Endothelial cell of umbilical vein (primary cell): ENCODE measurements at regions not wholly inside any gene's neighbourhood (a gene's known extent, or its start where the extent isn't known, plus 50 kb on each side); places are given as distances from the start of the nearest gene placed in this dataset.

ENCODE experiments used
- BruUV-seq: library from RNA; stranded (reverse); fragments of 400-500 nt; replicated peaks from 2 replicates; lab custom pipeline; 2021; lab: Mats Ljungman, UMichigan
- CTCF ChIA-PET: fragments of 300-600, 350-600 bp; sonication (Branson Sonifier 250); formaldehyde crosslinking; loops from one replicate; lab custom pipeline; 2021; ENCODE audit warnings: antibody characterized with exemption, inconsistent platforms; lab: Charles Lee
- POLR2A ChIA-PET: fragments of 300-600, 350-600 bp; sonication (Branson Sonifier 250); formaldehyde crosslinking; loops from one replicate; lab custom pipeline; 2021; ENCODE audit warnings: antibody characterized with exemption, inconsistent platforms; lab: Charles Lee
- DNase-seq: peaks from one replicate; pipeline ENCODE4 v3.0.0-alpha.2; 2011; ENCODE audit warnings: low read depth, low spot score
- FAIRE-seq: peaks from 2 replicates; lab custom pipeline; 2011; peaks lifted over from hg19 to GRCh38; lab: Jason Lieb, UNC
- H2AFZ ChIP-seq: 2 replicates; pipeline ENCODE4 v1.6.0; 2012; ENCODE audit warnings: low read depth, low read length, control low read depth, inconsistent platforms
- H3K27ac ChIP-seq: 2 replicates; pipeline ENCODE4 v1.5.1; 2011; ENCODE audit warnings: low read depth, mild to moderate bottlenecking, control low read depth, low read length, moderate library complexity; ENCODE audit not compliant: insufficient read depth
- H3K27me3 ChIP-seq, 2 experiments: 2 replicates each; pipeline versions ENCODE4 v1.6.0 to v1.6.1; 2011; ENCODE audit warnings: low read length in 2 of 2, mixed read lengths in 1 of 2; ENCODE audit not compliant: control insufficient read depth in 2 of 2, insufficient read depth in 2 of 2
- H3K36me3 ChIP-seq, 2 experiments: 2 replicates in 1 of 2; 3 replicates in 1 of 2; pipeline ENCODE4 v1.5.1; 2011; ENCODE audit warnings: low read length in 2 of 2, mild to moderate bottlenecking in 1 of 2, moderate library complexity in 1 of 2; ENCODE audit not compliant: control insufficient read depth in 2 of 2, insufficient read depth in 2 of 2; ENCODE audit errors: extremely low read depth in 1 of 2
- H3K4me1 ChIP-seq: 3 replicates; pipeline ENCODE4 v1.5.1; 2011; ENCODE audit warnings: mild to moderate bottlenecking, low read length; ENCODE audit not compliant: control insufficient read depth, insufficient read depth; ENCODE audit errors: extremely low read depth
- H3K4me2 ChIP-seq: 2 replicates; pipeline ENCODE4 v1.6.1; 2011; ENCODE audit warnings: low read length, control low read depth, mixed read lengths; ENCODE audit not compliant: insufficient read depth
- H3K4me3 ChIP-seq, 3 experiments: fragments of 200-600 bp in 1 of 3; sonication (generic), shearing (Covaris generic) in 1 of 3; replicated peaks in 1 of 3; 2 replicates each; pipeline ENCODE4 v1.5.1; 2011 to 2016; ENCODE audit warnings: control low read depth in 3 of 3, low read length in 3 of 3, mild to moderate bottlenecking in 2 of 3, inconsistent platforms in 1 of 3, low read depth in 1 of 3, moderate library complexity in 1 of 3; ENCODE audit not compliant: insufficient read depth in 1 of 3
- H3K79me2 ChIP-seq: 2 replicates; pipeline ENCODE4 v1.6.0; 2012; ENCODE audit warnings: low read length, inconsistent platforms; ENCODE audit not compliant: control insufficient read depth, insufficient read depth
- H3K9ac ChIP-seq: replicated peaks from 2 replicates; pipeline ENCODE3; 2011; ENCODE audit warnings: low read length, control low read depth; ENCODE audit not compliant: insufficient read depth; ENCODE audit errors: extremely low read depth
- H3K9me1 ChIP-seq: replicated peaks from 3 replicates; pipeline ENCODE4 v1.6.0; 2011; ENCODE audit warnings: mild to moderate bottlenecking, low read length; ENCODE audit not compliant: control insufficient read depth, insufficient read depth; ENCODE audit errors: extremely low read depth
- H3K9me3 ChIP-seq: replicated peaks from 2 replicates; pipeline ENCODE4 v1.5.1; 2012; ENCODE audit warnings: low read length, inconsistent platforms; ENCODE audit not compliant: control insufficient read depth, insufficient read depth
- H4K20me1 ChIP-seq: replicated peaks from 2 replicates; pipeline ENCODE3; 2011; ENCODE audit warnings: mild to moderate bottlenecking, low read length; ENCODE audit not compliant: control insufficient read depth, insufficient read depth; ENCODE audit errors: extremely low read depth
- CTCF ChIP-seq, 2 donors: IDR thresholded peaks; 1 replicate in 1 of 2; 2 replicates in 1 of 2; pipeline ENCODE4 v1.5.1; 2011; ENCODE audit warnings: low read length in 2 of 2, mild to moderate bottlenecking in 2 of 2, moderate library complexity in 2 of 2, control low read depth in 1 of 2, inconsistent platforms in 1 of 2, low read depth in 1 of 2; ENCODE audit not compliant: insufficient read depth in 1 of 2; ENCODE audit errors: extremely low read depth in 1 of 2
- EZH2 ChIP-seq: IDR thresholded peaks from 2 replicates; pipeline ENCODE4 v1.6.1; 2012; ENCODE audit warnings: borderline replicate concordance, low read depth, mild to moderate bottlenecking, moderate library complexity, low read length, inconsistent platforms; ENCODE audit not compliant: severe bottlenecking
- GATA2 ChIP-seq: IDR thresholded peaks from 2 replicates; pipeline ENCODE4 v1.7.0; 2011; ENCODE audit warnings: low read depth, mild to moderate bottlenecking, moderate library complexity, mixed read lengths, low read length; ENCODE audit not compliant: insufficient read length, insufficient read depth
- JUN ChIP-seq: IDR thresholded peaks from 2 replicates; pipeline ENCODE4 v1.6.1; 2011; ENCODE audit warnings: borderline replicate concordance, low read depth; ENCODE audit not compliant: insufficient read length, insufficient read depth
- MAX ChIP-seq: IDR thresholded peaks from 2 replicates; pipeline ENCODE4 v1.6.1; 2011; ENCODE audit not compliant: insufficient read depth, insufficient read length
- MYC ChIP-seq: IDR thresholded peaks from one replicate; pipeline ENCODE4 v1.6.1; 2011; ENCODE audit warnings: mild to moderate bottlenecking, low read depth, low read length
- POLR2A ChIP-seq: IDR thresholded peaks from 2 replicates; pipeline ENCODE4 v1.6.1; 2012; ENCODE audit warnings: low read depth, mild to moderate bottlenecking, control low read depth, low read length
- POLR2AphosphoS5 ChIP-seq: IDR thresholded peaks from 2 replicates; pipeline ENCODE4 v1.6.1; 2012; ENCODE audit warnings: low read depth, mild to moderate bottlenecking, control low read depth, low read length, moderate library complexity; ENCODE audit not compliant: insufficient read depth
- dilution Hi-C: fragments of 300-500 bp; cut with MboI; formaldehyde crosslinking; loops from one replicate; pipeline ENCODE4 v1.15.0; 2019; ENCODE audit warnings: low sequenced_read_pairs; ENCODE audit not compliant: extremely low pct_ligation_motif_present
- intact Hi-C: fragments of 100-400 bp; cut with micrococcal nuclease; formaldehyde crosslinking; loops from one replicate; pipeline ENCODE4 v1.10.0; 2022

GRCh38 chr4:164304101-164304639, 449.8 kb upstream of the SMIM31 start:
- CTCF ChIA-PET, result no interaction called here
- Histone ChIP-seq H2AFZ (no peak overlapping the region), H3K4me1 (no peaks in the 10 kb centered on the region), H3K4me2 (no peak overlapping the region), H3K4me3 (no peak overlapping the region), H3K9me3 (peaks cover 2% of the 10 kb centered on the region), H3K79me2 (no peaks in the 10 kb centered on the region), H3K9me1 (no peaks in the 10 kb centered on the region), H3K27me3 (no peaks in the 10 kb centered on the region), H3K9ac (no peak overlapping the region), H3K36me3 (no peaks in the 10 kb centered on the region), H4K20me1 (no peaks in the 10 kb centered on the region), H3K27ac (no peak overlapping the region)
- TF ChIP-seq JUN (no peak), POLR2A (no peak), GATA2 (no peak), CTCF (IDR thresholded peaks at IDR 0.05; ENCODE audit: extremely low read depth in 1 of 2, insufficient read depth in 1 of 2, low read depth in 1 of 2, low read length in 2 of 2) (no peak), POLR2AphosphoS5 (no peak), EZH2 (no peak), MAX (no peak), MYC (no peak)
- FAIRE-seq, result no peak
- POLR2A ChIA-PET, result no interaction called here
- intact Hi-C loops (no loop called here), dilution Hi-C loops (no loop called here)
- no TSS peak for BruUV-seq
- no peak for DNase-seq
